AG04450 (cell line): ENCODE measurements at regions not wholly inside any gene's neighbourhood (a gene's known extent, or its start where the extent isn't known, plus 50 kb on each side); places are given as distances from the start of the nearest gene placed in this dataset.
"Not testable (repeated sequence)": the region's sequence is repeated elsewhere in the genome, so short reads cannot be mapped to it uniquely, and the experiment has no call there.

ENCODE experiments used
- CTCF ChIA-PET: fragments of 300-600, 350-600 bp; formaldehyde crosslinking; extraction: SDS; loops from one replicate; lab custom pipeline; 2022; ENCODE audit warnings: antibody characterized with exemption, inconsistent platforms; lab: Charles Lee
- POLR2A ChIA-PET: fragments of 350-600 bp; formaldehyde crosslinking; extraction: SDS; loops from one replicate; lab custom pipeline; 2021; ENCODE audit warnings: antibody characterized with exemption, inconsistent platforms; lab: Yijun Ruan, JAX
- DNase-seq: peaks from one replicate; pipeline ENCODE4 v3.0.0-alpha.2; 2011; ENCODE audit warnings: low read depth, low spot score
- H3K27ac ChIP-seq: one replicate; pipeline ENCODE4 v1.5.1; 2012; ENCODE audit warnings: low read depth, low read length, control low read depth
- H3K27me3 ChIP-seq: one replicate; pipeline ENCODE4 v1.6.0; 2012; ENCODE audit warnings: low read length; ENCODE audit not compliant: control insufficient read depth, insufficient read depth
- H3K4me3 ChIP-seq: 2 replicates; pipeline ENCODE4 v1.5.1; 2011; ENCODE audit warnings: mild to moderate bottlenecking, low read depth, low read length, control low read depth
- H3K9me3 ChIP-seq: 2 replicates; pipeline ENCODE4 v1.5.1; 2012; ENCODE audit warnings: low read length; ENCODE audit not compliant: control insufficient read depth, insufficient read depth
- CTCF ChIP-seq: IDR thresholded peaks from 2 replicates; pipeline ENCODE4 v1.5.1; 2011; ENCODE audit warnings: low read depth, low read length, control low read depth, inconsistent platforms

GRCh38 chr4:105061731-105062130 is 84.9 kb upstream of the TET2 start:
- DNase-seq, result no peak
- POLR2A ChIA-PET, result interaction anchor here (0.8 kb wide), 1 partner anchor 26 kb away, joined by 3 read pairs; no protein-coding TSS in a partner anchor
- TF ChIP-seq CTCF, result no peak
- H3K9me3 ChIP-seq, result no peaks in the 10 kb centered on the region
- CTCF ChIA-PET, result interaction anchor here (0.6 kb wide), 1 partner anchor 314 kb away, joined by 6 read pairs; no protein-coding TSS in a partner anchor
- no peaks in the 10 kb centered on the region for H3K27me3 ChIP-seq
- H3K4me3 ChIP-seq, result no peak overlapping the region
- no peak overlapping the region for H3K27ac ChIP-seq

GRCh38 chr4:105066401-105066800 is 80.3 kb upstream of the TET2 start:
- Histone ChIP-seq H3K27me3 (no peaks in the 10 kb centered on the region), H3K27ac (no peak overlapping the region), H3K4me3 (no peak overlapping the region), H3K9me3 (no peaks in the 10 kb centered on the region)
- CTCF ChIA-PET, result no interaction called here
- POLR2A ChIA-PET, result no interaction called here
- no peak for DNase-seq
- TF ChIP-seq CTCF, result no peak

- no peaks in the 10 kb centered on the region for H3K9me3 ChIP-seq
Measured at GRCh38 chr4:105067431-105067830, 79.2 kb upstream of the TET2 start.

GRCh38 chr4:105067946-105068345 is 78.7 kb upstream of the TET2 start:
- Histone ChIP-seq H3K4me3 (no peak overlapping the region), H3K9me3 (no peaks in the 10 kb centered on the region), H3K27ac (no peak overlapping the region), H3K27me3 (no peaks in the 10 kb centered on the region)
- DNase-seq, result no peak
- TF ChIP-seq CTCF, result no peak
- POLR2A ChIA-PET, result no interaction called here
- CTCF ChIA-PET, result interaction anchor here (0.6 kb wide), 1 partner anchor 11 kb away, joined by 3 read pairs; no protein-coding TSS in a partner anchor

More at GRCh38 chr4:105067431-105067830, 79.2 kb upstream of the TET2 start:
- POLR2A ChIA-PET, result no interaction called here
- CTCF ChIA-PET, result no interaction called here
- no peak for DNase-seq
- no peak overlapping the region for H3K4me3 ChIP-seq
- no peak overlapping the region for H3K27ac ChIP-seq
- TF ChIP-seq CTCF, result no peak
- no peaks in the 10 kb centered on the region for H3K27me3 ChIP-seq

GRCh38 chr4:105068516-105068915 is 78.2 kb upstream of the TET2 start:
- Histone ChIP-seq H3K27ac (no peak overlapping the region), H3K9me3 (no peaks in the 10 kb centered on the region), H3K4me3 (no peak overlapping the region), H3K27me3 (no peaks in the 10 kb centered on the region)
- ChIA-PET POLR2A (no interaction called here), CTCF (interaction anchor here (0.6 to 0.7 kb wide), 2 partner anchors 10 to 304 kb away, joined by 3 to 5 read pairs; no protein-coding TSS in a partner anchor)
- no peak for TF ChIP-seq CTCF
- no peak for DNase-seq

GRCh38 chr4:105072095-105072494 is 74.6 kb upstream of the TET2 start:
- CTCF ChIA-PET, H3K4me3 ChIP-seq, H3K27me3 ChIP-seq, H3K27ac ChIP-seq, DNase-seq, H3K9me3 ChIP-seq, POLR2A ChIA-PET: not testable (repeated sequence)
